ENCODE measurements at regions not wholly inside any gene's neighbourhood (a gene's known extent, or its start where the extent isn't known, plus 50 kb on each side); places are given as distances from the start of the nearest gene placed in this dataset.

DNA sequence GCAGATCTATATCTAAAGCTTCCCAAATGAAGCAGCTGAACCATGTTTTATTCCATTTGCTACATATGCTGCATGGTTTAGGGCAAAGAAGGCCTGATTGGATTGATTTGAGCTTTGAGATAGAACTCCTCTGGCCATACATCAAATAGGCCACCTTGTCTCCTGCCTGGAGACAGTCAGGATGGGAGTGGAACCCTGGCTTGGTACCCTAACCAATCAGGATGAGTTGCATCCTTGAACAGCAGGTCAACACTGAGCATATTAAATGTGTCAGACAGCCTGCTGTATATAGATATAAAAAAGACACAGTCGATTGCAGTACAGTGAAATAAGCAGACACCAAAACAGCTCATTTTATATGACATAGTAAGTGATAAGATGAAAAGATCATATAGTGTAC, 291.7 kb downstream of the NUAK1 start:
- H3K36me3 ChIP-seq (ENCODE audit: control insufficient read depth, insufficient read depth, low read length) = no peaks in the 10 kb centered on the region
- peaks cover 0 to 2% of the 10 kb centered on the region in 2 donors for H3K9me3 Mint-ChIP-seq
- no CpG with 5 or more reads among the region's 1 CpG for WGBS (ENCODE audit: insufficient coverage)
- intact Hi-C loops (cut with micrococcal nuclease) = no loop called here
- H3K27ac ChIP-seq (ENCODE audit: low read length) = no peak overlapping the region
- H3K27me3 Mint-ChIP-seq (ENCODE audit: low read depth in 2 of 2) = peaks cover 0 to 7% of the 10 kb centered on the region in 2 donors
- H3K27ac Mint-ChIP-seq = no peak overlapping the region
- H3K36me3 Mint-ChIP-seq = no peaks in the 10 kb centered on the region
- H3K4me3 Mint-ChIP-seq = no peak overlapping the region
- TF ChIP-seq, protein P1, sequence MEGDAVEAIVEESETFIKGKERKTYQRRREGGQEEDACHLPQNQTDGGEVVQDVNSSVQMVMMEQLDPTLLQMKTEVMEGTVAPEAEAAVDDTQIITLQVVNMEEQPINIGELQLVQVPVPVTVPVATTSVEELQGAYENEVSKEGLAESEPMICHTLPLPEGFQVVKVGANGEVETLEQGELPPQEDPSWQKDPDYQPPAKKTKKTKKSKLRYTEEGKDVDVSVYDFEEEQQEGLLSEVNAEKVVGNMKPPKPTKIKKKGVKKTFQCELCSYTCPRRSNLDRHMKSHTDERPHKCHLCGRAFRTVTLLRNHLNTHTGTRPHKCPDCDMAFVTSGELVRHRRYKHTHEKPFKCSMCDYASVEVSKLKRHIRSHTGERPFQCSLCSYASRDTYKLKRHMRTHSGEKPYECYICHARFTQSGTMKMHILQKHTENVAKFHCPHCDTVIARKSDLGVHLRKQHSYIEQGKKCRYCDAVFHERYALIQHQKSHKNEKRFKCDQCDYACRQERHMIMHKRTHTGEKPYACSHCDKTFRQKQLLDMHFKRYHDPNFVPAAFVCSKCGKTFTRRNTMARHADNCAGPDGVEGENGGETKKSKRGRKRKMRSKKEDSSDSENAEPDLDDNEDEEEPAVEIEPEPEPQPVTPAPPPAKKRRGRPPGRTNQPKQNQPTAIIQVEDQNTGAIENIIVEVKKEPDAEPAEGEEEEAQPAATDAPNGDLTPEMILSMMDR (IDR thresholded peaks at IDR 0.05) = no peak
- H3K4me1 Mint-ChIP-seq = no peaks in the 10 kb centered on the region
- H3K9me3 ChIP-seq (ENCODE audit: control insufficient read depth, insufficient read depth, low read length) = no peaks in the 10 kb centered on the region
- no peak for ATAC-seq
- DNase-seq = no peak
- no peaks in the 10 kb centered on the region for H3K27me3 ChIP-seq (ENCODE audit: control insufficient read depth, insufficient read depth, low read length)
- no peaks in the 10 kb centered on the region for H3K4me1 ChIP-seq (ENCODE audit: control insufficient read depth, insufficient read depth, low read length)
- no peak overlapping the region for H3K4me3 ChIP-seq (ENCODE audit: low read length)

DNA sequence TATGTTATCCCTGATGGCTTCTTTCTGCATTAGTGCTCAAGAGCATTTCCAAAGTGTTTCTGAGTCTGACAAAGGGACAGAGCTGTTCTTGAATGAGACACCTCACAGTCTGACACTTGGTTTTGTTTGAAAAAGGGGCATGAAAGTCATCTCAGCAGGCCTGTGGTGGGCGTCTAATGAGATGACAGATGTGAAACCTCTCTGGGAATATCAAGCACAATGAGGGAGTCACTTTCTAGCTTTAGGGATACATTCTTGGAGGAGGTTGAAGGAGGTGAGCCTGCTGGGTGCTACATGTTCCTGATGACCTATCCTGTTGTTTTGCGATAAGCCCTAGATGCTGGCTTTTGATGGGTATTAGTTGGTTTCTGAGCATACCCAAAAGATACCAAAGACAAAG, 290.5 kb downstream of the NUAK1 start:
- H3K9me3 ChIP-seq (ENCODE audit: control insufficient read depth, insufficient read depth, low read length) = no peaks in the 10 kb centered on the region
- ATAC-seq (no peak), DNase-seq (no peak)
- no peaks in the 10 kb centered on the region for H3K36me3 ChIP-seq (ENCODE audit: control insufficient read depth, insufficient read depth, low read length)
- no peak overlapping the region for H3K4me3 ChIP-seq (ENCODE audit: low read length)
- Mint-ChIP-seq H3K36me3 (no peaks in the 10 kb centered on the region), H3K27ac (no peak overlapping the region), H3K9me3 (peaks cover 0 to 2% of the 10 kb centered on the region in 2 donors), H3K4me3 (no peak overlapping the region), H3K27me3 (ENCODE audit: low read depth in 2 of 2) (peaks cover 0 to 7% of the 10 kb centered on the region in 2 donors), H3K4me1 (no peaks in the 10 kb centered on the region)
- TF ChIP-seq, protein P1 (IDR thresholded peaks at IDR 0.05) = no peak
- 91% methylated on average over 2 of the region's 2 CpGs for WGBS (ENCODE audit: insufficient coverage)
- intact Hi-C loops (cut with micrococcal nuclease) = no loop called here
- no peaks in the 10 kb centered on the region for H3K27me3 ChIP-seq (ENCODE audit: control insufficient read depth, insufficient read depth, low read length)
- H3K4me1 ChIP-seq (ENCODE audit: control insufficient read depth, insufficient read depth, low read length) = no peaks in the 10 kb centered on the region
- no peak overlapping the region for H3K27ac ChIP-seq (ENCODE audit: low read length)

DNA sequence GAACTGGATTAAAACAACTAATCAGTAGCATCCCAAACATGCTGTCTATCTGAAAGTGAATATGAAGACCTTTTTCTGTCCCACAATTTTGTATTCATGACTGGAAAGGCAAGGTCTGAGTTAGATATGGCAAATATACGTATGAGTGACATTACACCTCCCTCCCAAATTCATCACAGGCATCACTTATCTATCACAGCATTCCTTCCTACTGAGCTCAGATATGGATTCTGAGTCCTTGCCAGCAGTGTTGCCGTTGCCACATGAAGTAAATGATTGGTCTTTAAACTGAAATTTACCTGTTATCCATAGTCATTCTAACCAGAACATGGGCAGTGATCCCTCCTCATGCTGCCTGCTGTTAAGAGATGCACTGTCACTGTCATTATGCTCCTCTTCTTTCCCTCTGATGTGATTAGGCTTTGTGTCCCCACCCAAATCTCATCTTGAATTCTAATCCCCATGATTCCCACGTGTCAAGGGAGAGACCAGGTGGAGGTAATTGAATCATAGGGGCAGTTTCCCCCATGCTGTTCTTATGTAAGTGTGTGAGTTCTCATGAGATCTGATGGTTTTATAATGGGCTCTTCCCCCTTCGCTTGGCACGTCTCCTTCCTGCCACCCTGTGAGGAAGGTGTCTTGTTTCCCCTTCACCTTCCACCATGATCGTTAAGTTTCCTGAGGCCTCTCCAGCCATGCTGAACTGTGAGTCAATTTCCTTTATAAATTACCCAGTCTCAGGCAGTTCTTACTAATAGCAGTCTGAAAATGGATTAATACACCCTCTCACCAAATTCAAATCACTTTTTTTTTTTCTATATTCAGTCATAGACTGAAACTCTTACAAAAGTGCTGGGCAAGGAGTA, 288.4 kb downstream of the NUAK1 start:
- Mint-ChIP-seq H3K27me3 (ENCODE audit: low read depth in 2 of 2) (peaks cover 3 to 9% of the 10 kb centered on the region in 2 donors), H3K9me3 (peaks cover 0 to 2% of the 10 kb centered on the region in 2 donors), H3K4me1 (no peaks in the 10 kb centered on the region), H3K4me3 (no peak overlapping the region), H3K27ac (no peak overlapping the region), H3K36me3 (no peaks in the 10 kb centered on the region)
- Histone ChIP-seq H3K27me3 (ENCODE audit: control insufficient read depth, insufficient read depth, low read length) (no peaks in the 10 kb centered on the region), H3K4me1 (ENCODE audit: control insufficient read depth, insufficient read depth, low read length) (no peaks in the 10 kb centered on the region), H3K4me3 (ENCODE audit: low read length) (no peak overlapping the region), H3K27ac (ENCODE audit: low read length) (no peak overlapping the region), H3K9me3 (ENCODE audit: control insufficient read depth, insufficient read depth, low read length) (no peaks in the 10 kb centered on the region), H3K36me3 (ENCODE audit: control insufficient read depth, insufficient read depth, low read length) (no peaks in the 10 kb centered on the region)
- ATAC-seq (no peak), DNase-seq (no peak)
- TF ChIP-seq, protein P1 (IDR thresholded peaks at IDR 0.05) = no peak
- intact Hi-C loops (cut with micrococcal nuclease) = no loop called here
- 78% methylated on average over 6 of the region's 6 CpGs for WGBS (ENCODE audit: insufficient coverage)

DNA sequence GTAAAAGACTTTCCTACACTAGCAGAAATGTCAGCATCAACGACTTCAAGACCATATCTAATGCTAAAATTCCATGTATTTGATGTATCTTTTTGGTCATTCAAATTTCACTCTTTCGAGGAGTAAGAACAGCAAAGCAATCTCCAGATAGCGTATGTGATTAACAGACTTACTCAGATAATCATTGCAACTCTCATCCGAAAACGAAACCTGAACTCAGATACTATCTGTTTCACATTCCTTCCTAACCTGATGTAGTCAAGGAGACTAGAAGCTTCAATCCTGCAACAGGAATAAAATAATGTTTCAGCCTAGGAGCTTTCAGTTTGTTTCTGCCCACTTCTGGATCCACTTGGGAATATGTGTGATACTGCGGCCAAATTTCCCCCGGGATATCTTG, 286.3 kb downstream of the NUAK1 start:
- DNase-seq (no peak), ATAC-seq (no peak)
- no peaks in the 10 kb centered on the region for H3K9me3 ChIP-seq (ENCODE audit: control insufficient read depth, insufficient read depth, low read length)
- no peak overlapping the region for H3K27ac Mint-ChIP-seq
- H3K27me3 Mint-ChIP-seq (ENCODE audit: low read depth in 2 of 2) = peaks cover 5 to 12% of the 10 kb centered on the region in 2 donors
- TF ChIP-seq, protein P1 (IDR thresholded peaks at IDR 0.05) = no peak
- peaks cover 0 to 6% of the 10 kb centered on the region in 2 donors for H3K9me3 Mint-ChIP-seq
- WGBS (ENCODE audit: insufficient coverage) = 91% methylated on average over 7 of the region's 7 CpGs
- intact Hi-C loops (cut with micrococcal nuclease) = no loop called here
- no peak overlapping the region for H3K4me3 ChIP-seq (ENCODE audit: low read length)
- H3K27me3 ChIP-seq (ENCODE audit: control insufficient read depth, insufficient read depth, low read length) = no peaks in the 10 kb centered on the region
- no peaks in the 10 kb centered on the region for H3K36me3 ChIP-seq (ENCODE audit: control insufficient read depth, insufficient read depth, low read length)
- H3K36me3 Mint-ChIP-seq = no peaks in the 10 kb centered on the region
- H3K4me1 ChIP-seq (ENCODE audit: control insufficient read depth, insufficient read depth, low read length) = no peaks in the 10 kb centered on the region
- H3K4me3 Mint-ChIP-seq = no peak overlapping the region
- no peaks in the 10 kb centered on the region for H3K4me1 Mint-ChIP-seq
- no peak overlapping the region for H3K27ac ChIP-seq (ENCODE audit: low read length)

All from natural killer cell (primary cell).